HG02884 (cell line): ENCODE measurements at regions not wholly inside any gene's neighbourhood (a gene's known extent, or its start where the extent isn't known, plus 50 kb on each side); places are given as distances from the start of the nearest gene placed in this dataset.

Source experiments
- ATAC-seq: cut with Tn5 transposase; IDR thresholded peaks from one replicate; pipeline ENCODE4 v1.9.1; 2021; ENCODE audit warnings: mild to moderate bottlenecking, moderate library complexity; ENCODE audit not compliant: unreplicated experiment

- no peak for ATAC-seq
These were observed 166.3 kb upstream of the RHOBTB1 start for GRCh38 chr10:61110188-61110844.

DNA sequence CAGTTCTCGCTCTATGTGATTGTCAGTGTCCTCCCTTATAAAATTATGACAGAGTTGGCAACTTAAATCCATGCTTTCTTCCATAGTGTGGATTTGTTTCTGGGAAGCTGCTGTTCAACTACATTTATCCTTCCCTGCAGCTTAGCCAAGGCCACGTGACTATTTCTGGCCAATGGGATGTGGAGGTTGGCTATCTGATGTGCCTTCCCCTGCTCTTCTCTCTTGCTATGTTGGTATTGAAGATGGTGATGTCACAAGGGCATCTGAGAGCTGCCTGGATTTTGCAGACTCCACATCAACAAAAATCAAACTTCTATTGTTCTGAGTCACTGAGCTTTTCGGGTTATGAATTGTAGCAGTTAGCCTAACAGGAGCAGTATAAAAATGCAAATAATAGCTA lies 164.9 kb upstream of the RHOBTB1 start:
- ATAC-seq, result no peak

GRCh38 chr10:61100887-61101286 lies 156.9 kb upstream of the RHOBTB1 start:
- ATAC-seq, result no peak

GRCh38 chr10:61099756-61100155 lies 155.8 kb upstream of the RHOBTB1 start:
- no peak for ATAC-seq

GRCh38 chr10:61098966-61099365 lies 155.0 kb upstream of the RHOBTB1 start:
- no peak for ATAC-seq

GRCh38 chr10:61097026-61097425 lies 153.0 kb upstream of the RHOBTB1 start:
- no peak for ATAC-seq

DNA sequence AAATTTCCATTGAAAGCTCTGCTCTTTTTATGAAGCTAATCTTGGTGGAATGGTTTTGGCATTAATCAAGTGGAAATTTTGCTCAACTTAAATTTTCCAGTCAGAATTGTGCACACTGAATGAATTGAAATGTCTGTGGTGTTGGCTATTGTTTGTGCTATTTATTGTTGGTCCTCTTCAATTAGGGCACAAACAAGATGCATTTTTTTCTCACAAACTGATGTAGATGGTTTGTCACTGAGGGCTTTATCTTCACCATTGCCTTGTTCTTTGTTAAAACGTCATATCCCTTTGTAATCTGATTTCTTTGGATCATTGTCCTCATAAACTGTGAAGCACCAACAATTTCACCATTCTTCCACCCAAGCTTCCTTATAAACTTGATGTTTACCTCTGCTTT lies 152.1 kb upstream of the RHOBTB1 start:
- no peak for ATAC-seq

- ATAC-seq, result no peak
These were observed 147.5 kb upstream of the RHOBTB1 start for GRCh38 chr10:61091531-61091930.

DNA sequence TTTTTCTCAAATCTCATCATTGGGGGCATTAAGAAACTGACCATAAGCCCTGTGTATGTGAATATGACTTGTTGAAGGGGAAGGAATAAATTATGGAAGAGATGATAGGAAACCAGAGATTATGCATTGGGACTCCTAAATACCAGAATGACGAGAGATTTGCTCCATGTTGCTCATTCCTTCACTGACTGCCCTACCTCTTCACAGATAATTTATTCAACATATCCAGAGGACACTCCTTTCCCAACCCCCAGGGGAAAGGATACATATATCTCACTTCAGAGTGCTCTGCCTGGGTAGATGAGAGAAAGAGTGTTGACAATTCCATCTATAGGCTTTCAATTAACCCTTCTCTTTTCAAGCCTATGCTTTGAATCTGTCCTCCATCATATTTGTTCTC lies 145.3 kb upstream of the RHOBTB1 start:
- no peak for ATAC-seq

- no peak for ATAC-seq
These were observed 140.5 kb upstream of the RHOBTB1 start for GRCh38 chr10:61084493-61084892.

DNA sequence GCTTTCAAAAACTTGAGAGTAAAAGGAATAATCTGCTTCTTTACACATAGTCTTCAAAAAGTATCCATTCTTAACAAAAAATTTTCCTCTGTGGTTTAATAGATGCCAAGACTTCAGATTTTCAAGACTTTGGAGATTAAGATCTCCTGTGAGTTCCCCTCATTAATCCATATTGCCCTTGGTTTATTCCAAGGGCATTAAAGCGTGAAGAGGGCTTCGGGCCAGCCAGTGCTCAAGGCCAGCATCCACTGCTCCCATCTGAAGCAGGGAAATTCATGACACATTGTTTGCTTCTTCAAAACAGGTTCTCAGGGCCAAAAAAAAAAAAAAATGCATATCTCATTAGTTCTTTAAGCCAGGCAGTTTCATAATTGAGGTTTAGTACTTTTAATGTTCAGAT lies 137.3 kb upstream of the RHOBTB1 start:
- ATAC-seq, result no peak

DNA sequence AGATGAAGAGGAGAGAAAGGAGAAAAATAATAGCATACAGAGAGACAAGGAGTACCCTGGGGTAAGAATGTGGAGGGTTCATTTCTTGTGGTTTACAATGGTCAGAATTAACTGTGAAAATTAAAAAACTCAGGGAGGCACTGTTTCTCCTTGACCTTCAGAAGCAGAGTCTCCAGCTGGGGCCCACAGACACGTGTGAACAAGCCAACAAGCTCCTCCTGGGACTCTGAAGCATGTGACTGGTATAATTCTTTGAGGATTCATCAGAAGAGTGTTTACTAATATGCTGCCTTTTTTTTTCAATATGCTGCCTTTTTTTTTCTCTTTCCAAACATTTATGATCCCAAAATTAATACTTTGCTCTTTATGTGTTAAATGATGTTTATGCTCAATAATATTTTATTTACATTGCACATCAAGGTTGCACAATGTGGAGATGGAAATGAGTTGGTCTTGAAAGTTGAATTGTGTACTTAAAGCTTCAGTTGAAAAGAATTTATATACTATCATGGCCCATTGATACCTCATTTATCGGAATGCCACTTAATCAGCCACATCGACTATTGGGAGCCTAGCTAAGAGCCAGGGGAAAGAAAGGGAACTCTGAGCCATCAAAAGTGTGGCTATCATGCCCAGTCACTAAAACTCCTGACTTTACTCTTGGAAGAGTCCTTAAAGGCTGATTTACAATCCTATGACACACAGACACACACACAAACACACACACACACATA lies 134.7 kb upstream of the RHOBTB1 start:
- ATAC-seq, result no peak

DNA sequence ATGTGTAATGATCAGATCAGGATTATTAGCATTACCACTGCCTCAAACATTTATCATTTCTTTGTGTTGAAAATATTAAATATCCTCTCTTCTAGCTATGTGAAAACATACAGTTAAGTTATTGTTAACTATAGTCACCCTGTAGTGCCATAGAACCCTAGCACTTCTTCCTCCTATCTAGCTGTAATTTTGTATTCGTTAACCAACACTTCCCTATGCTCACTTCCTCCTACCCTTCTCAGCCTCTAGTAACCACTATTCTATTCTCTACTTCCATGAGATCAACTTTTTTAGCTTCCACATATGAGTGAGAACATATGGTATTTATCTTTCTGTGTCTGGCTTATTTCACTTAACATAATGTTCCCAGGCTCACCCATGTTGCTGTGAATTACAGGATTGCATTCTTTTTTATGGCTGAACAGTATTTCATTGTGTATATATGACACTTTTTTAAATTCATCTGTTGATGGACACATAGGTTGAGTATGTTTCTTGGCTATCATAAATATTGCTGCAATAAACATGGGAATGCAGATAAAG lies 132.7 kb upstream of the RHOBTB1 start:
- no peak for ATAC-seq

- ATAC-seq, result no peak
These were observed 129.4 kb upstream of the RHOBTB1 start for GRCh38 chr10:61073391-61073790.

GRCh38 chr10:61071580-61071979 lies 127.6 kb upstream of the RHOBTB1 start:
- ATAC-seq, result no peak

DNA sequence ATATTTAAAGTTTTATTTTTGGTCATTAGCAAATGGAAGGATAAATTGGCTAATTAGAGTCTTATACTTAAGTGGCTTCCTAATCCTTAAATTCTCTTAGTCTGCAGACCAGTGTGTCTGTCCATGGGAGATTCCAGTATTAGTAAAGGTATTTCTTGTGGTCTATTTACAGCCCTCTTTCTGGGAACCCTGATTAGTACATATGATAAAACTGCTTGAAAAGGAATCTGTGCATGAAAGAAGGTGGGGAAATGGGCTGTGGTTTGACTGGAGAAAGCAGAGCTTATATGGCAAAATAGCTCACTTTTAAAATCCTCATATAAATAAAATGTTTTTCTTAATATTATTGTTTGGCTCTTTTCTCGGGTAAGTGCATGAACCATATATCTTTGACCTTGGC lies 124.5 kb upstream of the RHOBTB1 start:
- ATAC-seq, result no peak

DNA sequence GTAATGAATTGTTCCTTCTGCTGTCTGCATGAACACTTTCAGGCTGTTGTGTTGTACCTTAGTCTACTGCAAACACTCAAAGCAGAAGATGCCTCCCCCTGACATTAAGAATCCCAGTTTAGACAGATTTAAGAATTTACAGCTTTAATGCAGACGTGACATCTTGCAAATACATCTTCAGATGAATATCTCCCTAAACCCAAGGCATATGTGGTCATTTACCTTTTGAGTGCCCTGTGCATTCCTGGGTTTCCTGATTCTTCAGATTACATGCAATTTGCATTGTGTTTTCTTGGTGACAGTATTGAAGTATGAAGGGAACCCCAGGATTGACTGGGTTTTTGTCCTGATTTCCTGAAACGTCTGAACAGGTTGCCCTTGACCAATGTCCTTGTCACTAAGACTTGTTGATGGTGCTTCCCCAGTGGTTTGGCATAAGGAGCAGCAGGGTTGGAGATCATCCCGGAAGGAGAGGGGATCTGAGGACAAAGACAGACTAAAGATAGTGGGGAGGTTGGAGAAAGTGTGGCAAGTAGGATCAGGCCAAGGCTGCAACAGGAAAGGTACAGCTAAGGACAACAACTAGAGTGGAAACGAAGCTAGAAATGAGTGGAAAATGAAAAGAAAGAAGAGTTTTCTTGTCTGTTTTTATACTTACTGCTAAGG lies 123.8 kb upstream of the RHOBTB1 start:
- no peak for ATAC-seq

- ATAC-seq, result no peak
These were observed 122.8 kb upstream of the RHOBTB1 start for GRCh38 chr10:61066661-61067344.

GRCh38 chr10:61065051-61065450 lies 121.1 kb upstream of the RHOBTB1 start:
- ATAC-seq, result no peak

DNA sequence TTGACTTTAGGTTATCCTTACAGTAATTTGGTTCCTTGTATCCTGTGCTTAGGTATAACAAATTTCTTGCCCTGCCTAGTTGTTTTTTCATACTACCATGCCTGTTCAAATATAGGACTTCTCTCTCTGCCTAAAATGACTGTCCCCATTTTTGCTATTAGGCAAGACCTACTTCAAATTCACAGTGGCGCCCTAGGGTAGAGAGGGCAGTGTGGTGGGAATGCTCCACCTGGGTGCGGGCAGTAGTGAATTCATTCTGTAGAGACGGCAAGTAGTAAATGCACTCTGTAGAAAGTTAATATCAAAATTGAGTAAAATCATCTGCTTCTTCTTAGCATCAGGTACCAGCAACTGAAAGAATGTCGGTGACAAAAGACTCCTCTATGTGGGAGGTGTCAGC lies 120.4 kb upstream of the RHOBTB1 start:
- no peak for ATAC-seq

- ATAC-seq, result no peak
These were observed 119.9 kb upstream of the RHOBTB1 start for GRCh38 chr10:61063901-61064300.
